Kidney (tissue), 13 donors: ENCODE measurements at regions not wholly inside any gene's neighbourhood (a gene's known extent, or its start where the extent isn't known, plus 50 kb on each side); places are given as distances from the start of the nearest gene placed in this dataset.

Experiments used
- DNase-seq, 5 donors: peaks; one replicate each; pipeline ENCODE4 v3.0.0-alpha.2; 2013 to 2020
- FAIRE-seq: peaks from 2 replicates; lab custom pipeline; 2012; peaks lifted over from hg19 to GRCh38; lab: Jason Lieb, UNC
- H3K27ac ChIP-seq, 2 donors: one replicate each; pipeline ENCODE4 v1.7.0; 2013; ENCODE audit warnings: low read depth in 2 of 2, low read length in 2 of 2, inconsistent platforms in 1 of 2
- H3K27me3 ChIP-seq: one replicate; pipeline ENCODE4 v1.7.1; 2013; ENCODE audit warnings: low read length, inconsistent platforms; ENCODE audit not compliant: control insufficient read depth, insufficient read depth
- H3K36me3 ChIP-seq, 3 donors: one replicate each; pipeline versions ENCODE4 v1.7.0 to v1.7.1; 2013; ENCODE audit warnings: low read length in 3 of 3, control low read depth in 1 of 3, inconsistent platforms in 1 of 3; ENCODE audit not compliant: insufficient read depth in 3 of 3, control insufficient read depth in 2 of 3
- H3K4me1 ChIP-seq, 3 donors: one replicate each; pipeline versions ENCODE4 v1.7.0 to v1.7.1; 2013; ENCODE audit warnings: low read length in 3 of 3, inconsistent platforms in 1 of 3, low read depth in 1 of 3; ENCODE audit not compliant: control insufficient read depth in 2 of 3, insufficient read depth in 2 of 3
- H3K4me3 ChIP-seq, 3 donors: one replicate each; pipeline versions ENCODE4 v1.7.0 to v1.8.1; 2013; ENCODE audit warnings: low read length in 3 of 3, control low read depth in 1 of 3, inconsistent platforms in 1 of 3
- H3K9ac ChIP-seq, 3 donors: one replicate each; pipeline versions ENCODE4 v1.7.0 to v1.7.1; 2013; ENCODE audit warnings: low read length in 3 of 3, control low read depth in 1 of 3, inconsistent platforms in 1 of 3
- H3K9me3 ChIP-seq, 3 donors: one replicate each; pipeline versions ENCODE4 v1.7.0 to v1.7.1; 2013; ENCODE audit warnings: low read length in 3 of 3, control low read depth in 1 of 3, inconsistent platforms in 1 of 3; ENCODE audit not compliant: control insufficient read depth in 2 of 3, insufficient read depth in 1 of 3
- CTCF ChIP-seq: IDR thresholded peaks from 3 replicates; pipeline ENCODE4 v1.5.1; 2012; ENCODE audit warnings: mild to moderate bottlenecking, moderate library complexity, borderline replicate concordance; ENCODE audit not compliant: insufficient read depth; ENCODE audit errors: extremely low read depth
- intact Hi-C: fragments of 100-400 bp; cut with DNase I; formaldehyde crosslinking; loops from one replicate; pipeline ENCODE4 v1.11.1; 2022
- donor health status: control.
- donor health status: control.
- donor health status: control.
- donor health status: control.
- donor health status: control.
- donor health status: DM: yes; HTN: yes; CAD: no.
- donor health status: Normal renal cell carcinoma (clear cell type).

GRCh38 chr6:164008902-164009301 lies 594.4 kb downstream of the QKI start:
- TF ChIP-seq CTCF, result no peak
- no peak overlapping the region for H3K4me3 ChIP-seq
- H3K9ac ChIP-seq, result no peak overlapping the region
- intact Hi-C loops, result no loop called here
- DNase-seq (no peak), FAIRE-seq (no peak)
- H3K4me1 ChIP-seq, result peaks cover 0 to 2% (median 0%) of the 10 kb centered on the region in 3 donors
- H3K36me3 ChIP-seq, result no peaks in the 10 kb centered on the region
- H3K9me3 ChIP-seq, result no peaks in the 10 kb centered on the region
- H3K27me3 ChIP-seq, result no peaks in the 10 kb centered on the region
- H3K27ac ChIP-seq, result no peak overlapping the region

- no peaks in the 10 kb centered on the region for H3K9me3 ChIP-seq
- TF ChIP-seq CTCF, result no peak
- H3K4me3 ChIP-seq, result no peak overlapping the region
- DNase-seq (no peak), FAIRE-seq (no peak)
- H3K27ac ChIP-seq, result no peak overlapping the region
- H3K9ac ChIP-seq, result no peak overlapping the region
- no peaks in the 10 kb centered on the region for H3K36me3 ChIP-seq
- no peaks in the 10 kb centered on the region for H3K27me3 ChIP-seq
- intact Hi-C loops, result no loop called here
- peaks cover 0 to 2% (median 0%) of the 10 kb centered on the region in 3 donors for H3K4me1 ChIP-seq
Measured at GRCh38 chr6:164007881-164008280, 593.4 kb downstream of the QKI start.

GRCh38 chr6:164006459-164006858 lies 591.9 kb downstream of the QKI start:
- Histone ChIP-seq H3K27me3 (no peaks in the 10 kb centered on the region), H3K9ac (no peak overlapping the region)
- no peak for TF ChIP-seq CTCF

More at GRCh38 chr6:164006459-164006858, 591.9 kb downstream of the QKI start:
- DNase-seq, result no peak
- no peaks in the 10 kb centered on the region for H3K36me3 ChIP-seq
- intact Hi-C loops, result no loop called here
- H3K4me3 ChIP-seq, result no peak overlapping the region
- peaks cover 0 to 2% (median 0%) of the 10 kb centered on the region in 3 donors for H3K4me1 ChIP-seq
- H3K9me3 ChIP-seq, result no peaks in the 10 kb centered on the region
- FAIRE-seq, result no peak
- H3K27ac ChIP-seq, result no peak overlapping the region
